AG04449 (cell line): ENCODE measurements at regions not wholly inside any gene's neighbourhood (a gene's known extent, or its start where the extent isn't known, plus 50 kb on each side); places are given as distances from the start of the nearest gene placed in this dataset.

Experiments used
- CTCF ChIA-PET: fragments of 350-600 bp; formaldehyde crosslinking; extraction: SDS; loops from one replicate; lab custom pipeline; 2021; ENCODE audit warnings: antibody characterized with exemption; lab: Yijun Ruan, JAX
- POLR2A ChIA-PET: fragments of 400-600, 350-600 bp; formaldehyde crosslinking; extraction: SDS; loops from one replicate; lab custom pipeline; 2020; ENCODE audit warnings: antibody characterized with exemption, inconsistent platforms; lab: Yijun Ruan, JAX
- DNase-seq: peaks from one replicate; pipeline ENCODE4 v3.0.0-alpha.2; 2010; ENCODE audit warnings: low read depth, low spot score
- H3K4me3 ChIP-seq: 2 replicates; pipeline ENCODE4 v1.5.1; 2011; ENCODE audit warnings: low read depth, mild to moderate bottlenecking, control low read depth, low read length
- CTCF ChIP-seq: IDR thresholded peaks from one replicate; pipeline ENCODE4 v1.5.1; 2011; ENCODE audit warnings: mild to moderate bottlenecking, moderate library complexity, low read length, control low read depth, inconsistent platforms; ENCODE audit not compliant: insufficient read depth; ENCODE audit errors: missing control alignments

GRCh38 chrX:120750381-120750780, 120.5 kb upstream of the C1GALT1C1 start:
- POLR2A ChIA-PET = no interaction called here
- CTCF ChIA-PET = no interaction called here

GRCh38 chrX:120749141-120749846, 119.4 kb upstream of the C1GALT1C1 start:
- DNase-seq = no peak
- TF ChIP-seq CTCF = no peak
- ChIA-PET CTCF (interaction anchor here (0.8 kb wide), 1 partner anchor 14 kb away, joined by 3 read pairs; no protein-coding TSS in a partner anchor), POLR2A (interaction anchor here (0.8 to 1.2 kb wide), 2 partner anchors 12 to 14 kb away, joined by 3 to 9 read pairs; no protein-coding TSS in a partner anchor)
- H3K4me3 ChIP-seq = no peak overlapping the region

More at GRCh38 chrX:120750381-120750780, 120.5 kb upstream of the C1GALT1C1 start:
- DNase-seq = no peak
- TF ChIP-seq CTCF = no peak
- H3K4me3 ChIP-seq = no peak overlapping the region

- H3K4me3 ChIP-seq = no peak overlapping the region
- ChIA-PET CTCF (no interaction called here), POLR2A (no interaction called here)
- DNase-seq = no peak
- no peak for TF ChIP-seq CTCF
Observed at GRCh38 chrX:120746153-120746552, 116.3 kb upstream of the C1GALT1C1 start.

GRCh38 chrX:120742946-120743665, 113.3 kb upstream of the C1GALT1C1 start:
- ChIA-PET CTCF (no interaction called here), POLR2A (no interaction called here)
- no peak for DNase-seq
- no peak overlapping the region for H3K4me3 ChIP-seq
- no peak for TF ChIP-seq CTCF

- ChIA-PET CTCF (no interaction called here), POLR2A (no interaction called here)
- DNase-seq = no peak
- no peak for TF ChIP-seq CTCF
- no peak overlapping the region for H3K4me3 ChIP-seq
Observed at GRCh38 chrX:120741452-120741851, 111.6 kb upstream of the C1GALT1C1 start.

GRCh38 chrX:120740072-120740471, 110.2 kb upstream of the C1GALT1C1 start:
- ChIA-PET POLR2A (no interaction called here), CTCF (no interaction called here)
- no peak for DNase-seq
- TF ChIP-seq CTCF = no peak
- H3K4me3 ChIP-seq = no peak overlapping the region
